ENCODE measurements at regions not wholly inside any gene's neighbourhood (a gene's known extent, or its start where the extent isn't known, plus 50 kb on each side); places are given as distances from the start of the nearest gene placed in this dataset.
"Not testable (repeated sequence)": the region's sequence is repeated elsewhere in the genome, so short reads cannot be mapped to it uniquely, and the experiment has no call there.

DNA sequence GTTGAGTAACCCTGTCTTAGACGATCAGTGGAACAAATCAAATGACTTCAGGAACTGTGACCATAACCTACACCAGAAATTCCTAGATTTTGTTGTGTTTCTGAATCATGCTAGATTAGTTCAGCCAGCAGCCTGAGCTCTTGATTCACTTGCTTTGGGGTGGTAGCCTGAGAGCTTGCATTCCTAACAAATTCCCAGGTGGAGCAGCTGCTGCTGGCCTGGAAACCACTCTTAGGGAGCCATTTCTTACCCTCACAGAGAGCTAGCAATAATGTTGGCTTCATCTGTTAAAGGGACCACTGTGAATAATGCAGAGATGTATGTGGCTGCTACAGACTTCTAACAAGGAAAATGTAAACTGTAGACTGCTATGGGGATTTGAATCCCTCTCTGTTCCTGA is 388.1 kb upstream of the PRR20A start:
- no peak for DNase-seq

- DNase-seq: no peak
Observed at GRCh38 chr13:56755181-56755935, 385.4 kb upstream of the PRR20A start.

DNA sequence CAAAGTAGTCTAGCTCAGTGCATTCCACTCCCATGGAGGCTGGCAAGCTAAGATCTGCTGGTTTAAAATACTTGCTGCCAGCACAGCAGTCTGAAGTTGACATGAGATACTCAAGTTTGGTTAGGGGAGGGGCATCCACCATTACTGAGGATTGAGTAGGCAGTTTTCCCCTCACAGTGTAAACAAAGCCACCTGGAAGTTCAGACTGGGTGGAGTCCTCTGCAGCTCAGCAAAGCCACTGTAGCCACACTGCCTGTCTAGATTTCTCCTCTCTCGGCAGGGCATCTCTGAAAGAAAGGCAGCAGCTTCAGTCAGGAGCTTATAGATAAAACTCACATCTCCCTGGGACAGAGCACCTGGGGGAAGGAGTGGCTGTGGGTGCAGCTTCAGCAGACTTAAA is 377.4 kb upstream of the PRR20A start:
- DNase-seq: not testable (repeated sequence)

DNA sequence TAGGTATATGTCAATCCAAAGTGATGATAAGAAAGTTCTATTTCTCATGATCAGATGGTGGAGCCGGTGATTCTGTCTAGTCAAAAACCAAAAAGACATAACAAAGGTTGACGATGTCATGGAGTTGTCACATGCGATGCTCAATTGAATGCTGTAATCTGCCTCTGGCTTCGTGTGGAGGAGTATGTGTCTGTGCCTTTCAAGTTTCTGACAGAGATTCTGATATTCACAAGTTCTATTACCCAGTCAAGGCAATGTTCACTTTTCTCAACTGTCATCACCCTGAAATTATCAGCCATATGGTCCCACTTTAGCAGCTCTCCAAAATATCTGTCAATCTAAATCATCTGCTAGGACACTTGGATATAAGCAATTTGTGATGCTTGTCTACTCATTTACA is 367.6 kb upstream of the PRR20A start:
- no peak for DNase-seq

DNA sequence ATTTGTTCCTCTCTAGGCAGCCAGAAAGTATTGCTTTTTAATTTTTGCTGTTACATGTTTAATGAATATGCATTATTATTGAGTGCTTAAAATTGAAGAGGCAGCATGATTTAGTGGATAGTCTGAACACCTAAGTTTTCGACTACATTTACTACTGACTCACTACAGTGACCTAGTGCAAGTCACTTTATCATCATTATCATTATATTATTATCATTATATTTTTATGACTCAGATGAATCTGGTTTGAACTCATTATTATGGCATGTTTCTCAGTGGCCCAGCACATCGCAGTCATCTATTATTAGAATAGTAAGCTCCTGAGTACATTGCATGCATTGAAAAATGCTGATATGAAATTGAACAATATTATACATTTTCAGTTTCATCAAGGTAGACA is 351.2 kb upstream of the PRR20A start:
- DNase-seq: no peak

DNA sequence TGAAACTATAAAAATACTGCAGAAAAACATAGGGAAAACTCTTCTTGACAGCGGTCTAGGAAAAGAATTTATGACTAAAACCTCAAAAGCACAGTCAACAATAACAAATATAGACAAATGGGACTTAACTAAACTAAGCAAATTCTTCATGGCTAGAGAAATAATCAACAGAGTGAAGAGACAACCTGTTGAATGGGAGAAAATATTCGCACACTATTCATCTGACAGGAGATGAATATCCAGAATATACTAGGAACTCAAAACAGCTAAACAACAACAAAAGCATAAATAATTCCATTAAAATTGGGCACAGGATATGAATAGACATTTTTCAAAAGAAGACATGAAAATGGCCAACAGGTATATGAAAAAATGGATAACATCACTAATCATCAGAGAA is 303.6 kb upstream of the PRR20A start:
- no peak for DNase-seq

GRCh38 chr13:56850852-56851251 is 289.9 kb upstream of the PRR20A start:
- no peak for DNase-seq

DNA sequence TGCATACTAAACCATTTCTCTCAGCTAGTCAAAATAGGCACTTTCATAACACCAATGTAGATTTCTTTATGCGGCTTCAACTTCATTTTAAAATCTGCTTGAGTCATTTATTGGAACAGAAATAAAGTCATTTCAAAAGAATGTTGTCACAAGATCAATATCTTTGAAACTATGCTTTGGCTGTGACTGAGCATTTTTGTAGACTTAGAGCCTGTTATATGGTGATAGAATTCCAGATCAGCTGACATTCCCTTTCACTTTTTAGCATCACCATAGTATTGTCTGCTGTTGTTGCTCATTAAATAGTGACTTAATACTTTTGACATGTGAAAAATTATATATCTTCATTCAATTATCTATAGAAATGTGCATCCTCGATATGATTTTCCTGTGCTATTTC is 279.2 kb upstream of the PRR20A start:
- DNase-seq: no peak

GRCh38 chr13:56864451-56864850 is 276.3 kb upstream of the PRR20A start:
- no peak for DNase-seq

GRCh38 chr13:56865416-56865815 is 275.3 kb upstream of the PRR20A start:
- no peak for DNase-seq

GRCh38 chr13:56869671-56870070 is 271.0 kb upstream of the PRR20A start:
- DNase-seq: no peak

DNA sequence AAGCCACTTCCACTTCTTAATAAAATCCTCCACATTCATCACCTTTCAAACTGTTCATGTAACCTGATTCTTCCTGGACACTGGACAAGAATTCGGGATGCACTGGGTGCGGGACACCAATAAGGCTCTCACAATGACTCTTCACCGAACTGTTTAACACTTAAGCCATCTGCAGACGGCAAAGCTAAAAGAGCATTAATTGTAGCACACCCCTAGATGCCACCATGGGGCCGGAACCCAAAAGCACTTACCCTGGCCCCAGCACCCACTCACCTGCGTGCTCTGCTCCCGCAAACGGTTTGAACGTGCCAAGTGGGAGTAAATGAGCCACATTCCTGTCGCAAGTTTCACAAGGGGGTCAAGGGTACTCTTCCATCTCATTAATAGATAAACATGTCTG is 254.3 kb upstream of the PRR20A start:
- DNase-seq: no peak

DNA sequence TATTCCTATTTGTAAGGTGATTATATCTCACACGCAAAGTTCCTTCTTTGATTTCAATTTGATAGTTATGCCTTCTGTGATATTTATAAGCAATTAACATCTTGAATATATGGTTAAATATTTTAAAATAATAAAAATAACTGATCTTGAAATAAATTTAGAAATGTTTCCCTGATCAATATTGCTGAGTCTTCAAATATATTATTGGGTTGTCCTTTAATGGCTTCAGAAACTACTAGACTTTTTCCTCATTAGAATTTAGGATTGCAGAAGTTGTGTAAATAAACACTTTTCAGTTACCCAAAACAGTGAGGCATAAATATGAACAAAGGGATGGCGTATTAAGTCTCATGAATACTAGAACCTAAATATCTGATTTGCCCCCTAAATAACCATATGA is 252.3 kb upstream of the PRR20A start:
- DNase-seq: no peak

GRCh38 chr13:56893843-56894242 is 246.9 kb upstream of the PRR20A start:
- DNase-seq: no peak

GRCh38 chr13:56900549-56901279 is 240.0 kb upstream of the PRR20A start:
- no peak for DNase-seq

DNA sequence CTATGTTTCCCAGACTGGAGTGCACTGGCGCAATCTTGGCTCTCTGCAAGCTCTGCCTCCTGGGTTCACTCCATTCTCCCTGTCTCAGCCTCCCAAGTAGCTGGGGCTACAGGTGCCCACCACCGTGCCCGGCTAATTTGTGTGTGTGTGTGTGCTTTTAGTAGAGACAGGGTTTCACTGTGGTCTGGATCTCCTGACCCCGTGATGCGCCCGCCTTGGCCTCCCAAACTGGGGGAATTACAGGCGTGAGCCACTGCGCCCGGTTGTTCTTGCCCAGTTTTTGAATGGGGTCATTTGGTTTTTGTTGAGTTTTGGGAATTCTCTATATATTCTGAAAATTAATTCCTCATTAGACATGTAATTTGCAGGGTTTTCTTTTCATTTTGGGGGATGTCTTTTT is 238.4 kb upstream of the PRR20A start:
- DNase-seq: no peak

DNA sequence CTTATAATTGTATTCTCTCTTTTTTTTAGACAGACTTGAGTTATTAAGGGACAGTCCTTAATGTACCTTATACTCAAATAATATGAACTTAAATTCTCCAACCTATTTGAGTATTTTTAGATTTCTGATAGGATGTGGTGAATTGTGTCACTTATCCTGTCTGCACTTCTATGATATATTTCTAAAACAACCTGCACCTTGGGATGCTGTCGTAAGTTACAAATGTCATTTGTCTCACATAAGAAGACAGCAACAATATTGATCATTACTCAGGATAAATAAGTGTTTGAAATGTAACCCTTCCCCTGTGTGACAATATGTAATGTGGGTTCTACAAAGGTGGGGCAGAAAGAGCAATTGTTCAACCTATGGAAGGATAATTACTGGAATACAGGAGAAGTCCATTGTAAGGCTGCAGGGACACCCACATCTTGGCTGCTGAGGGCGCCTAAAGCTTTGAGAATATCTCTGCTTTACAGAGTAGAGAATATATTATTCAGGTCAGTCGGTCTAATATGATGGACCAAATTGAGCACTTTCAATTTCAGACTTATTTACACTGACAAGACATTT is 236.9 kb upstream of the PRR20A start:
- no peak for DNase-seq

- no peak for DNase-seq
Observed at GRCh38 chr13:56906909-56907308, 233.8 kb upstream of the PRR20A start.

DNA sequence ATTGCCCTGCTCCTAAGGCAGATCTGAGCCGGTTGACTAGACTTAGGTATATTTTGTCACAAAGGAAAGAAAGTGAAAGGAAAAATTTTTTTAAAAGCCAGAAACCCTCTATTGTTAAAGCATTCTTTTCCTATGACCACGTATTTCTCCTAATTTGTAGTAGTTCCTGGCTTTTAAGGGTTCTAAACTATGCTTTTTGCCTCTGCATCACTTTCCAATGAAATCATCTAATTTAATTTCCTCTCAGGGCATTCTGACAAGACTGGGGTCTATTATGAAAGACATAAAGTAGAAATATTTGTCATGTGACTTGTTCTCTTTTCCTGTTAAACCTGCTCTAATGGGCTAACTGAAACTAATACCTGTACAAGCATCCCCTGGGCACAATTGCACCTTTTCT is 233.0 kb upstream of the PRR20A start:
- no peak for DNase-seq

- no peak for DNase-seq
Observed at GRCh38 chr13:56909896-56910600, 230.7 kb upstream of the PRR20A start.

GRCh38 chr13:56917966-56918365 is 222.8 kb upstream of the PRR20A start:
- no peak for DNase-seq

GRCh38 chr13:56923626-56924140 is 217.0 kb upstream of the PRR20A start:
- DNase-seq: no peak

DNA sequence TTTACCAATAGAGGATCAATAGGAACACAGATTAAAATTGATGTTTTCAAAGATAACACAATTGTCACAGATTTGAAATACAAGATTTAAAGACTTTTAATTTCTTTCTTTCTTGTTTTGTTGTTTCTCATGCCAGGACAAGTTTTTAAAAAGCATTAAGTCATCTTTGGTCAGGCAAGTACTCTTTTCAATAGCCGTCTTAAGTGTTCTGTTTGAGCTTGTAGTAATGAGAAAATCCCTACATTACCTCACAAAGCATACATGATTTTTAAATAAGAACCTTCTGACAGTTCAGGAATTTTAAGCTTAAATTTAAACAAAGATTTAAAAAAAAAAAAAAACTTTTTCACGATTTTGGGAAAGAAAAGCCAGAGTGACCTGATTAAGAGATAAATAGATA is 216.3 kb upstream of the PRR20A start:
- no peak for DNase-seq
